DOHH2 (cell line): ENCODE measurements at regions not wholly inside any gene's neighbourhood (a gene's known extent, or its start where the extent isn't known, plus 50 kb on each side); places are given as distances from the start of the nearest gene placed in this dataset.

Experiments
- H3F3A ChIP-seq: fragments of 200-600 bp; sonication (generic), shearing (Covaris generic); 2 replicates; pipeline ENCODE4 v1.6.0; 2016; ENCODE audit warnings: antibody characterized with exemption, mild to moderate bottlenecking; ENCODE audit not compliant: control insufficient read depth, insufficient read depth
- H3K27ac ChIP-seq: fragments of 200-600 bp; sonication (generic); 2 replicates; pipeline ENCODE4 v1.5.1; 2014; ENCODE audit warnings: low read depth, mild to moderate bottlenecking, low read length, moderate library complexity
- H3K27me3 ChIP-seq: fragments of 200-600 bp; sonication (generic); 2 replicates; pipeline ENCODE4 v1.6.1; 2014; ENCODE audit warnings: mild to moderate bottlenecking, low read length, mixed read lengths; ENCODE audit not compliant: control insufficient read depth
- H3K36me3 ChIP-seq: fragments of 200-600 bp; sonication (generic); 2 replicates; pipeline ENCODE4 v1.6.1; 2014; ENCODE audit warnings: mild to moderate bottlenecking, low read length, moderate library complexity, mixed read lengths; ENCODE audit not compliant: control insufficient read depth
- H3K4me1 ChIP-seq: fragments of 200-600 bp; sonication (generic); 2 replicates; pipeline ENCODE4 v1.6.1; 2014; ENCODE audit warnings: mild to moderate bottlenecking, low read length, mixed read lengths; ENCODE audit not compliant: control insufficient read depth
- H3K4me2 ChIP-seq: fragments of 200-600 bp; sonication (generic); 2 replicates; pipeline ENCODE4 v1.6.0; 2014; ENCODE audit warnings: mild to moderate bottlenecking, low read length, moderate library complexity
- H3K4me3 ChIP-seq: fragments of 200-600 bp; sonication (generic); 2 replicates; pipeline ENCODE4 v1.5.1; 2014; ENCODE audit warnings: mild to moderate bottlenecking, low read length, mixed read lengths
- H3K79me2 ChIP-seq: fragments of 200-600 bp; sonication (generic); 2 replicates; pipeline ENCODE4 v1.6.1; 2014; ENCODE audit warnings: mild to moderate bottlenecking, low read length, mixed read lengths; ENCODE audit not compliant: control insufficient read depth
- H3K9me2 ChIP-seq: fragments of 200-600 bp; sonication (generic); replicated peaks from 2 replicates; pipeline ENCODE4 v1.6.1; 2014; ENCODE audit warnings: mild to moderate bottlenecking, low read length, mixed read lengths; ENCODE audit not compliant: control insufficient read depth
- H3K9me3 ChIP-seq: fragments of 200-600 bp; sonication (generic); 2 replicates; pipeline ENCODE4 v1.6.1; 2014; ENCODE audit warnings: antibody characterized with exemption, low read length, mixed read lengths; ENCODE audit not compliant: control insufficient read depth, insufficient read depth
- H4K20me1 ChIP-seq: fragments of 200-600 bp; sonication (generic); 2 replicates; pipeline ENCODE4 v1.6.0; 2014; ENCODE audit warnings: low read depth, mild to moderate bottlenecking, antibody characterized with exemption, low read length, moderate library complexity; ENCODE audit not compliant: control insufficient read depth, insufficient read depth
- EZH2phosphoT487 ChIP-seq: fragments of 200-600 bp; sonication (generic); IDR thresholded peaks from 2 replicates; pipeline ENCODE4 v1.6.1; 2017; ENCODE audit warnings: borderline replicate concordance, mild to moderate bottlenecking, antibody characterized with exemption, low read length, moderate library complexity, mixed read lengths
- TF ChIP-seq, protein P1 (sequence below): fragments of 200-600 bp; sonication (generic); IDR thresholded peaks from one replicate; pipeline ENCODE4 v1.5.1; 2014; ENCODE audit warnings: antibody characterized with exemption, mild to moderate bottlenecking, low read depth, low read length; ENCODE audit not compliant: poor library complexity, severe bottlenecking

GRCh38 chr3:26292780-26293179, 329.8 kb upstream of the LRRC3B start:
- H3F3A ChIP-seq, result no peaks in the 10 kb centered on the region
- H3K9me3 ChIP-seq, result no peaks in the 10 kb centered on the region
- H3K27me3 ChIP-seq, result no peaks in the 10 kb centered on the region
- H3K4me3 ChIP-seq, result no peak overlapping the region
- no peaks in the 10 kb centered on the region for H3K36me3 ChIP-seq
- no peaks in the 10 kb centered on the region for H3K4me1 ChIP-seq
- H3K9me2 ChIP-seq, result no peaks in the 10 kb centered on the region
- H3K27ac ChIP-seq, result no peak overlapping the region
- TF ChIP-seq, protein P1, sequence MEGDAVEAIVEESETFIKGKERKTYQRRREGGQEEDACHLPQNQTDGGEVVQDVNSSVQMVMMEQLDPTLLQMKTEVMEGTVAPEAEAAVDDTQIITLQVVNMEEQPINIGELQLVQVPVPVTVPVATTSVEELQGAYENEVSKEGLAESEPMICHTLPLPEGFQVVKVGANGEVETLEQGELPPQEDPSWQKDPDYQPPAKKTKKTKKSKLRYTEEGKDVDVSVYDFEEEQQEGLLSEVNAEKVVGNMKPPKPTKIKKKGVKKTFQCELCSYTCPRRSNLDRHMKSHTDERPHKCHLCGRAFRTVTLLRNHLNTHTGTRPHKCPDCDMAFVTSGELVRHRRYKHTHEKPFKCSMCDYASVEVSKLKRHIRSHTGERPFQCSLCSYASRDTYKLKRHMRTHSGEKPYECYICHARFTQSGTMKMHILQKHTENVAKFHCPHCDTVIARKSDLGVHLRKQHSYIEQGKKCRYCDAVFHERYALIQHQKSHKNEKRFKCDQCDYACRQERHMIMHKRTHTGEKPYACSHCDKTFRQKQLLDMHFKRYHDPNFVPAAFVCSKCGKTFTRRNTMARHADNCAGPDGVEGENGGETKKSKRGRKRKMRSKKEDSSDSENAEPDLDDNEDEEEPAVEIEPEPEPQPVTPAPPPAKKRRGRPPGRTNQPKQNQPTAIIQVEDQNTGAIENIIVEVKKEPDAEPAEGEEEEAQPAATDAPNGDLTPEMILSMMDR, result no peak
- no peak for TF ChIP-seq EZH2phosphoT487
- H3K4me2 ChIP-seq, result no peak overlapping the region
- H4K20me1 ChIP-seq, result no peaks in the 10 kb centered on the region
- H3K79me2 ChIP-seq, result no peaks in the 10 kb centered on the region

DNA sequence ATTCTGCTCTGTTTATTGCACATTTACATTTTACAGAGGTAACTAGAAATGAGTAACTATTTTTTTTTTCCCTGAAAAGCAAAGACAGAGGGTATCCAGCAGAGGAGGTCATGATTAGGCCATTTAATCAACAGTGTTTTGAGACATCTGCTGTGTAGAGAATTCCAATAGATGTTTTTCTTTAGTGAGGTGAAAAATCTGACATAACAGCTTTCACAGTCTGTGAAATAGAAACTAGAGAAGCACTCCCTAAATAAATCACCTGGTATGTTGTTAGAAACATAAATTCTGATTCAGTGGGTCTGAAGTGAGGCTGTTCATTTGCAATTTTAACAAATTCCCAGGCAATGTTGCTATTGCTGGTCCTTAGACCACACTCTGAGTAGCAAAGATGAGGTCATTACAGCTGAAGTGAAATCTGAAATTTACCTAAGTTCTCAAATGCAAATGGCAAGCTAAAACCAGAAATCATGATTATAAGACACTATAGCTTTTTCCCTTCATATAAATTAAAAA, 329.2 kb upstream of the LRRC3B start:
- Histone ChIP-seq H3K4me3 (no peak overlapping the region), H3K36me3 (no peaks in the 10 kb centered on the region), H3K4me1 (no peaks in the 10 kb centered on the region), H3F3A (no peaks in the 10 kb centered on the region), H3K4me2 (no peak overlapping the region), H3K79me2 (no peaks in the 10 kb centered on the region), H3K9me2 (no peaks in the 10 kb centered on the region), H4K20me1 (no peaks in the 10 kb centered on the region), H3K27ac (no peak overlapping the region), H3K9me3 (no peaks in the 10 kb centered on the region), H3K27me3 (no peaks in the 10 kb centered on the region)
- TF ChIP-seq EZH2phosphoT487, result no peak
- TF ChIP-seq, protein P1, result no peak

DNA sequence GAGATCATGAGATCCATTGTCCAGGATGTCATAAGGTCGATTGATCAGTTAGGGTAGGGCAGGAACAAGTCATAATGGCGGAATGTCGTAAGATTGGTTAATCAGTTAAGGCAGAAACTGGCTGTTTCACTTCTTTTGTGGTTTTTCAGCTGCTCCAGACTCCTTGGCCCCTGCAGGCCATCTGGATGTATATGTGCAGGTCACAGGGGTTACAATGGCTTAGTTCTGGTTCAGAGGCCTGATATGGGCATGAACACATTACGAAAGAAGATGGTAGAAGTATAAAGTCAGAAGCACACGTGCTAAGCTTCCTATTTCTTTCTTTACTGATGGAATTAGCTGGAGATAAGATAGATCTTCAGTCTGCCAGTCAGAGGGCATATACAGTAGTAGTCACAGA, 315.4 kb upstream of the LRRC3B start:
- Histone ChIP-seq H3K9me3 (no peaks in the 10 kb centered on the region), H3K4me3 (no peak overlapping the region), H3K4me2 (no peak overlapping the region), H3K27me3 (no peaks in the 10 kb centered on the region), H3K79me2 (no peaks in the 10 kb centered on the region), H4K20me1 (no peaks in the 10 kb centered on the region), H3K4me1 (no peaks in the 10 kb centered on the region), H3K9me2 (no peaks in the 10 kb centered on the region), H3K27ac (no peak overlapping the region), H3F3A (no peaks in the 10 kb centered on the region), H3K36me3 (no peaks in the 10 kb centered on the region)
- no peak for TF ChIP-seq EZH2phosphoT487
- TF ChIP-seq, protein P1, result no peak
